Fibroblast of peridontal ligament (primary cell): ENCODE measurements at regions not wholly inside any gene's neighbourhood (a gene's known extent, or its start where the extent isn't known, plus 50 kb on each side); places are given as distances from the start of the nearest gene placed in this dataset.
"Not testable (repeated sequence)": the region's sequence is repeated elsewhere in the genome, so short reads cannot be mapped to it uniquely, and the experiment has no call there.

ENCODE experiments used
- DNase-seq: peaks from one replicate; pipeline ENCODE4 v3.0.0-alpha.2; 2010; ENCODE audit errors: extremely low read depth

GRCh38 chr6:140475086-140475485 is 1100.6 kb upstream of the CITED2 start:
- DNase-seq = no peak

GRCh38 chr6:140464720-140465119 is 1090.3 kb upstream of the CITED2 start:
- DNase-seq = no peak

GRCh38 chr6:140463312-140463710 is 1088.9 kb upstream of the CITED2 start:
- peak; percentile 47 for DNase-seq

GRCh38 chr6:140462453-140463311 is 1088.2 kb upstream of the CITED2 start:
- peak; percentile 76 for DNase-seq

- DNase-seq = no peak
Observed at GRCh38 chr6:140462076-140462452, 1087.6 kb upstream of the CITED2 start.

- DNase-seq = no peak
Observed at GRCh38 chr6:140460267-140460666, 1085.8 kb upstream of the CITED2 start.

- no peak for DNase-seq
Observed at GRCh38 chr6:140459209-140459608, 1084.8 kb upstream of the CITED2 start.

GRCh38 chr6:140446241-140446640 is 1071.8 kb upstream of the CITED2 start:
- no peak for DNase-seq

- peak; percentile 87 for DNase-seq
Observed at GRCh38 chr6:140445474-140446004, 1071.1 kb upstream of the CITED2 start.

GRCh38 chr6:140443112-140443511 is 1068.7 kb upstream of the CITED2 start:
- DNase-seq = not testable (repeated sequence)

GRCh38 chr6:140441256-140441655 is 1066.8 kb upstream of the CITED2 start:
- DNase-seq = peak; percentile 62

GRCh38 chr6:140440223-140440835 is 1065.9 kb upstream of the CITED2 start:
- no peak for DNase-seq

GRCh38 chr6:140438346-140438735 is 1063.9 kb upstream of the CITED2 start:
- no peak for DNase-seq

GRCh38 chr6:140437619-140438345 is 1063.3 kb upstream of the CITED2 start:
- DNase-seq = no peak

- peak; percentile 75 for DNase-seq
Observed at GRCh38 chr6:140436023-140436811, 1061.8 kb upstream of the CITED2 start.

GRCh38 chr6:140434761-140435160 is 1060.3 kb upstream of the CITED2 start:
- peak; percentile 56 for DNase-seq

- no peak for DNase-seq
Observed at GRCh38 chr6:140433072-140433471, 1058.6 kb upstream of the CITED2 start.

GRCh38 chr6:140427842-140428241 is 1053.4 kb upstream of the CITED2 start:
- DNase-seq = no peak

GRCh38 chr6:140414966-140415620 is 1040.6 kb upstream of the CITED2 start:
- DNase-seq = no peak

- DNase-seq = no peak
Observed at GRCh38 chr6:140403020-140403419, 1028.6 kb upstream of the CITED2 start.

GRCh38 chr6:140401761-140402160 is 1027.3 kb upstream of the CITED2 start:
- no peak for DNase-seq
